A549 (cell line): ENCODE measurements at regions not wholly inside any gene's neighbourhood (a gene's known extent, or its start where the extent isn't known, plus 50 kb on each side); places are given as distances from the start of the nearest gene placed in this dataset.

Source experiments
- ATAC-seq, 2 experiments: fragments of 200-7000 bp in 1 of 2; fragments of >200 bp in 1 of 2; cut with Nextera tagmentation in 1 of 2; cut with Tn5 transposase in 1 of 2; 3 replicates each; pipeline versions ENCODE4 v1.8.0 to v1.9.1; 2018 to 2020; ENCODE audit warnings: mild to moderate bottlenecking in 1 of 2, moderate library complexity in 1 of 2
- CTCF ChIA-PET: fragments of 300-600 bp; sonication (Branson Sonifier 250); formaldehyde crosslinking; extraction: SDS; loops from one replicate; lab custom pipeline; 2021; ENCODE audit warnings: antibody characterized with exemption, inconsistent platforms; lab: Yijun Ruan, JAX
- POLR2A ChIA-PET: fragments of 350-600 bp; formaldehyde crosslinking; extraction: SDS; loops from one replicate; lab custom pipeline; 2021; ENCODE audit warnings: antibody characterized with exemption, inconsistent platforms; lab: Yijun Ruan, JAX
- DNase-seq, 2 experiments: peaks; one replicate each; pipeline versions ENCODE4 v3.0.0 to v3.0.0-alpha.2; 2011 to 2016; ENCODE audit warnings: low read depth in 1 of 2, low spot score in 1 of 2
- FAIRE-seq: peaks from 2 replicates; lab custom pipeline; 2011; peaks lifted over from hg19 to GRCh38; lab: Jason Lieb, UNC
- H3K27ac ChIP-seq, 2 experiments: fragments of >200 bp; sonication (Bioruptor Twin); formaldehyde crosslinking; 3 replicates each; pipeline ENCODE4 v1.5.1; 2016 to 2017
- H3K4me1 ChIP-seq: fragments of >200 bp; sonication (Bioruptor Twin); formaldehyde crosslinking; 3 replicates; pipeline ENCODE4 v1.6.1; 2016
- H3K4me2 ChIP-seq: fragments of >200 bp; sonication (Bioruptor Twin); formaldehyde crosslinking; 3 replicates; pipeline ENCODE4 v1.6.1; 2016
- H3K4me3 ChIP-seq: fragments of >200 bp; sonication (Bioruptor Twin); formaldehyde crosslinking; 3 replicates; pipeline ENCODE4 v1.5.1; 2016
- H3K9me3 ChIP-seq: fragments of >200 bp; sonication (Bioruptor Twin); formaldehyde crosslinking; 3 replicates; pipeline ENCODE4 v1.6.1; 2016
- CBX8 ChIP-seq: fragments of 200-600 bp; sonication (generic); IDR thresholded peaks from 2 replicates; pipeline ENCODE4 v1.6.1; 2016
- CHD4 ChIP-seq: fragments of 200-600 bp; sonication (generic); IDR thresholded peaks from 2 replicates; pipeline ENCODE4 v1.6.1; 2016; ENCODE audit warnings: antibody characterized with exemption, mild to moderate bottlenecking, borderline replicate concordance
- FOSB ChIP-seq: fragments of 250-450 bp; sonication (Bioruptor Pico); IDR thresholded peaks from 2 replicates; pipeline ENCODE4 v1.5.0; 2020; ENCODE audit warnings: mild to moderate bottlenecking, moderate library complexity
- FOSL2 ChIP-seq, 2 experiments: fragments of 450-650 bp in 1 of 2; fragments of >200 bp in 1 of 2; sonication (Bioruptor Twin) in 1 of 2; formaldehyde crosslinking; IDR thresholded peaks; 2 replicates each; pipeline versions ENCODE4 v1.5.0 to v1.6.1; 2016 to 2020; ENCODE audit warnings: mild to moderate bottlenecking in 1 of 2, moderate library complexity in 1 of 2
- HDAC2 ChIP-seq: fragments of 200-600 bp; sonication (generic); IDR thresholded peaks from 2 replicates; pipeline ENCODE4 v1.6.1; 2016
- HEYL ChIP-seq: fragments of 250-450 bp; sonication (Bioruptor Pico); IDR thresholded peaks from 2 replicates; pipeline ENCODE4 v1.8.0; 2021; ENCODE audit warnings: mild to moderate bottlenecking, moderate library complexity
- HOXA7 ChIP-seq: fragments of 250-450 bp; sonication (Bioruptor Pico); IDR thresholded peaks from 2 replicates; pipeline ENCODE4 v1.5.0; 2020; ENCODE audit warnings: mild to moderate bottlenecking, moderate library complexity
- JUN ChIP-seq, 2 experiments: fragments of >200 bp; sonication (Bioruptor Twin); formaldehyde crosslinking; IDR thresholded peaks; 2 replicates in 1 of 2; 3 replicates in 1 of 2; pipeline ENCODE4 v1.6.1; 2016 to 2017
- JUNB ChIP-seq: fragments of >200 bp; sonication (Bioruptor Twin); formaldehyde crosslinking; IDR thresholded peaks from 2 replicates; pipeline ENCODE4 v1.6.1; 2016
- KDM5A ChIP-seq: fragments of 200-600 bp; sonication (generic); IDR thresholded peaks from 2 replicates; pipeline ENCODE4 v1.6.1; 2016; ENCODE audit warnings: antibody characterized with exemption, mild to moderate bottlenecking
- MAFK ChIP-seq: fragments of 450-650 bp; IDR thresholded peaks from 2 replicates; pipeline ENCODE4 v1.6.1; 2014; ENCODE audit not compliant: partially characterized antibody
- NPAS2 ChIP-seq: fragments of 250-450 bp; sonication (Bioruptor Pico); IDR thresholded peaks from 2 replicates; pipeline ENCODE4 v1.8.0; 2022; ENCODE audit warnings: mild to moderate bottlenecking, moderate library complexity, borderline replicate concordance
- PHF8 ChIP-seq: fragments of 200-600 bp; sonication (generic); IDR thresholded peaks from 2 replicates; pipeline ENCODE4 v1.6.1; 2016; ENCODE audit warnings: low read depth, mild to moderate bottlenecking, antibody characterized with exemption, moderate library complexity, borderline replicate concordance
- POLR2A ChIP-seq: IDR thresholded peaks from 2 replicates; pipeline ENCODE4 v1.6.1; 2012; ENCODE audit warnings: mild to moderate bottlenecking, low read length
- RARB ChIP-seq: fragments of 250-450 bp; sonication (Bioruptor Pico); IDR thresholded peaks from 2 replicates; pipeline ENCODE4 v1.8.0; 2021; ENCODE audit warnings: mild to moderate bottlenecking, moderate library complexity
- SMC3 ChIP-seq: fragments of >200 bp; sonication (Bioruptor Twin); formaldehyde crosslinking; IDR thresholded peaks from 3 replicates; pipeline ENCODE4 v1.6.1; 2018; ENCODE audit warnings: inconsistent platforms
- ZC3H11A ChIP-seq: fragments of 450-650 bp; IDR thresholded peaks from 2 replicates; pipeline ENCODE4 v1.6.1; 2014; ENCODE audit warnings: antibody characterized with exemption, mild to moderate bottlenecking
- WGBS: methylation state at CpG from one replicate; pipeline ENCODE4 v1.1.6; 2017; ENCODE audit errors: missing lambda C conversion rate; 5-methylcytosine and 5-hydroxymethylcytosine counted together
- TF ChIP-seq, protein P1 (sequence below): fragments of 250-450 bp; sonication (Bioruptor Pico); IDR thresholded peaks from 2 replicates; pipeline ENCODE4 v1.5.0; 2020; ENCODE audit warnings: low read depth, mild to moderate bottlenecking, moderate library complexity
- TF ChIP-seq, protein P2 (sequence below): fragments of 150-350 bp; IDR thresholded peaks from 2 replicates; pipeline ENCODE4 v1.6.1; 2014; ENCODE audit warnings: low read depth, mild to moderate bottlenecking, low read length
- TF ChIP-seq, protein P3 (sequence below): IDR thresholded peaks from 2 replicates; pipeline ENCODE4 v1.6.1; 2012; ENCODE audit warnings: low read depth, borderline replicate concordance
- TF ChIP-seq, protein P4 (sequence below): IDR thresholded peaks from 2 replicates; pipeline ENCODE4 v1.6.1; 2012
- TF ChIP-seq, protein P5 (sequence below): fragments of >200 bp; sonication (Bioruptor Twin); formaldehyde crosslinking; IDR thresholded peaks from 3 replicates; pipeline ENCODE4 v1.6.1; 2016
- TF ChIP-seq, protein P6 (sequence below): fragments of 250-450 bp; sonication (Bioruptor Pico); IDR thresholded peaks from 2 replicates; pipeline ENCODE4 v1.5.0; 2021; ENCODE audit warnings: mild to moderate bottlenecking, moderate library complexity, borderline replicate concordance

DNA sequence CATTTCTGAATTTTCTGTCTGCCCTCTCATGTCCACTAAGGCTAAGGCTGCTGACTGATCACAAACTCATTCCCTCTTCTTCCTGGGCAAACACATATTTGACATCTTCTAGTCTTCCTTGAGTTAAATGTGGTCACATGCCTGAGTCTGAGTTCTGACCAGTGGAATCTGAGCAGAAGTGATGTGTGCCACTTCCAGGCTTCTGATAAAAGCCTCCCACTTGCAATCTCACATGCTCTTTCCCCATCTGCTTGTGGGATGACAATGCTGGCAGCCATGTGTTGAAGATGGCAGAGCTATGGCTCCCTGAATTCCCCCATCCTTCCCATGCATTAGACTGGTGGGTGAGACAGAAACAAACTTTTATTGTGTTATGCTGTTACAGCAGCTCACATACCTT is 149.9 kb upstream of the ZNF648 start:
- ATAC-seq (no peak), FAIRE-seq (no peak), DNase-seq (no peak)
- Histone ChIP-seq H3K9me3 (no peaks in the 10 kb centered on the region), H3K4me3 (no peak overlapping the region), H3K4me1 (no peaks in the 10 kb centered on the region)
- POLR2A ChIA-PET, result no interaction called here
- CTCF ChIA-PET, result interaction anchor here (1.3 kb wide), 1 partner anchor 68 kb away, joined by 3 read pairs; no protein-coding TSS in a partner anchor
- TF ChIP-seq JUN (IDR thresholded peaks at IDR 0.05) (no peak), SMC3 (no peak), RARB (CRISPR knock-in tag) (no peak), HDAC2 (no peak), NPAS2 (CRISPR knock-in tag) (no peak), KDM5A (no peak), HOXA7 (CRISPR knock-in tag) (no peak), PHF8 (no peak), POLR2A (no peak), CBX8 (no peak)
- TF ChIP-seq, protein P1, sequence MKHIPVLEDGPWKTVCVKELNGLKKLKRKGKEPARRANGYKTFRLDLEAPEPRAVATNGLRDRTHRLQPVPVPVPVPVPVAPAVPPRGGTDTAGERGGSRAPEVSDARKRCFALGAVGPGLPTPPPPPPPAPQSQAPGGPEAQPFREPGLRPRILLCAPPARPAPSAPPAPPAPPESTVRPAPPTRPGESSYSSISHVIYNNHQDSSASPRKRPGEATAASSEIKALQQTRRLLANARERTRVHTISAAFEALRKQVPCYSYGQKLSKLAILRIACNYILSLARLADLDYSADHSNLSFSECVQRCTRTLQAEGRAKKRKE, result no peak
- TF ChIP-seq, protein P2, sequence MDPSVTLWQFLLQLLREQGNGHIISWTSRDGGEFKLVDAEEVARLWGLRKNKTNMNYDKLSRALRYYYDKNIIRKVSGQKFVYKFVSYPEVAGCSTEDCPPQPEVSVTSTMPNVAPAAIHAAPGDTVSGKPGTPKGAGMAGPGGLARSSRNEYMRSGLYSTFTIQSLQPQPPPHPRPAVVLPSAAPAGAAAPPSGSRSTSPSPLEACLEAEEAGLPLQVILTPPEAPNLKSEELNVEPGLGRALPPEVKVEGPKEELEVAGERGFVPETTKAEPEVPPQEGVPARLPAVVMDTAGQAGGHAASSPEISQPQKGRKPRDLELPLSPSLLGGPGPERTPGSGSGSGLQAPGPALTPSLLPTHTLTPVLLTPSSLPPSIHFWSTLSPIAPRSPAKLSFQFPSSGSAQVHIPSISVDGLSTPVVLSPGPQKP, result no peak
- TF ChIP-seq, protein P3, sequence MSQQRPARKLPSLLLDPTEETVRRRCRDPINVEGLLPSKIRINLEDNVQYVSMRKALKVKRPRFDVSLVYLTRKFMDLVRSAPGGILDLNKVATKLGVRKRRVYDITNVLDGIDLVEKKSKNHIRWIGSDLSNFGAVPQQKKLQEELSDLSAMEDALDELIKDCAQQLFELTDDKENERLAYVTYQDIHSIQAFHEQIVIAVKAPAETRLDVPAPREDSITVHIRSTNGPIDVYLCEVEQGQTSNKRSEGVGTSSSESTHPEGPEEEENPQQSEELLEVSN, result no peak
- TF ChIP-seq, protein P4, sequence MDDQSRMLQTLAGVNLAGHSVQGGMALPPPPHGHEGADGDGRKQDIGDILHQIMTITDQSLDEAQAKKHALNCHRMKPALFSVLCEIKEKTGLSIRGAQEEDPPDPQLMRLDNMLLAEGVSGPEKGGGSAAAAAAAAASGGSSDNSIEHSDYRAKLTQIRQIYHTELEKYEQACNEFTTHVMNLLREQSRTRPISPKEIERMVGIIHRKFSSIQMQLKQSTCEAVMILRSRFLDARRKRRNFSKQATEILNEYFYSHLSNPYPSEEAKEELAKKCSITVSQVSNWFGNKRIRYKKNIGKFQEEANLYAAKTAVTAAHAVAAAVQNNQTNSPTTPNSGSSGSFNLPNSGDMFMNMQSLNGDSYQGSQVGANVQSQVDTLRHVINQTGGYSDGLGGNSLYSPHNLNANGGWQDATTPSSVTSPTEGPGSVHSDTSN, result no peak
- TF ChIP-seq, all 56 proteins: peak for 0
- Histone ChIP-seq H3K4me2 (no peak overlapping the region), H3K27ac (no peak overlapping the region)

DNA sequence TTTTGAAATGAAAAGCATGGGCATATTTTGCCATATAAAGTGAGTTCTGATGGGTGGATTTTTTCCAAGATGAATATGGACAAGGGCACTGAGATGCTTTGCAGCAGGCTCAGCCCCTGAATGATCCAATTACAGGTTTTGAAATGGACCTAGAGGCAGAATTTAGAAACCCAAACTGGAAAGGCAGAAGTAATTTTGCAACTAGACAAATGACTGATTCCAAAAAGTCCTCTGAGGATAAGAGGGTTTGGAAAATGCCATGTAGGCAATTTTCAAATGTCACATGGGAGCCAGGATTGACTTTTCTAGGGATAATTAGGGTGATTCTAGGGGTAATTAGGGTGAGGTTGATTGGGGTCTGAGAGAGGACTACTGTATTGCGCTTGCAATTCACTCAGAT is 148.9 kb upstream of the ZNF648 start:
- TF ChIP-seq, protein P5, sequence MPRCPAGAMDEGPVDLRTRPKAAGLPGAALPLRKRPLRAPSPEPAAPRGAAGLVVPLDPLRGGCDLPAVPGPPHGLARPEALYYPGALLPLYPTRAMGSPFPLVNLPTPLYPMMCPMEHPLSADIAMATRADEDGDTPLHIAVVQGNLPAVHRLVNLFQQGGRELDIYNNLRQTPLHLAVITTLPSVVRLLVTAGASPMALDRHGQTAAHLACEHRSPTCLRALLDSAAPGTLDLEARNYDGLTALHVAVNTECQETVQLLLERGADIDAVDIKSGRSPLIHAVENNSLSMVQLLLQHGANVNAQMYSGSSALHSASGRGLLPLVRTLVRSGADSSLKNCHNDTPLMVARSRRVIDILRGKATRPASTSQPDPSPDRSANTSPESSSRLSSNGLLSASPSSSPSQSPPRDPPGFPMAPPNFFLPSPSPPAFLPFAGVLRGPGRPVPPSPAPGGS, result no peak
- TF ChIP-seq HEYL (no peak), MAFK (peak; percentile 82)
- ATAC-seq, result no peak
- H3K4me2 ChIP-seq, result no peak overlapping the region
- POLR2A ChIA-PET, result no interaction called here
- no peak overlapping the region for H3K27ac ChIP-seq
- no peaks in the 10 kb centered on the region for H3K9me3 ChIP-seq
- FAIRE-seq, result no peak
- H3K4me3 ChIP-seq, result no peak overlapping the region
- no peak for DNase-seq
- WGBS, result 55% methylated on average over 1 of the region's 1 CpG
- CTCF ChIA-PET, result interaction anchor here (1.3 kb wide), 1 partner anchor 67 kb away, joined by 3 read pairs; no protein-coding TSS in a partner anchor
- H3K4me1 ChIP-seq, result no peaks in the 10 kb centered on the region

DNA sequence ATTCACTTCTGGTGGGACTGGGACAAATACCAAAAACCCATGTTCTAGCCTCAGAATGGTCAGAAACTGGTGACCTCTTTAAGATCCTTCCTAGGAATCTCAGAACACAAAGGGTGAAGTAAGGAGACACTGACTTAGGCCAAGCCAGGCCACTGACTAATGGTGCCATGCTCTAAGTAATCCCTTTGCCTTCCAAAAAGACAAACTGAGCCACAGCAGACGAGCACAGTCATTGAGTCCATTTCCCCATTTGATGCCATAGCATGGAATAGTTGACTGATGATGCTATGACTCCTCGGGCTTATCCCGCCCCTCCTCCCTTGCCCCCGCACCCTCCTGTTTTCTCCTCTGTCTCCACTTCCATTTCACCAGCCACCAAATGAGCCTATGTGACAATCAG is 145.8 kb upstream of the ZNF648 start:
- Histone ChIP-seq H3K4me3 (no peak overlapping the region), H3K4me1 (no peaks in the 10 kb centered on the region), H3K9me3 (no peaks in the 10 kb centered on the region), H3K27ac (no peak overlapping the region), H3K4me2 (no peak overlapping the region)
- no peak for FAIRE-seq
- 47% methylated on average over 4 of the region's 4 CpGs for WGBS
- no peak for DNase-seq
- ATAC-seq, result no peak
- CTCF ChIA-PET, result no interaction called here
- no peak for TF ChIP-seq JUNB
- TF ChIP-seq FOSB (CRISPR knock-in tag), result no peak
- TF ChIP-seq, protein P6, sequence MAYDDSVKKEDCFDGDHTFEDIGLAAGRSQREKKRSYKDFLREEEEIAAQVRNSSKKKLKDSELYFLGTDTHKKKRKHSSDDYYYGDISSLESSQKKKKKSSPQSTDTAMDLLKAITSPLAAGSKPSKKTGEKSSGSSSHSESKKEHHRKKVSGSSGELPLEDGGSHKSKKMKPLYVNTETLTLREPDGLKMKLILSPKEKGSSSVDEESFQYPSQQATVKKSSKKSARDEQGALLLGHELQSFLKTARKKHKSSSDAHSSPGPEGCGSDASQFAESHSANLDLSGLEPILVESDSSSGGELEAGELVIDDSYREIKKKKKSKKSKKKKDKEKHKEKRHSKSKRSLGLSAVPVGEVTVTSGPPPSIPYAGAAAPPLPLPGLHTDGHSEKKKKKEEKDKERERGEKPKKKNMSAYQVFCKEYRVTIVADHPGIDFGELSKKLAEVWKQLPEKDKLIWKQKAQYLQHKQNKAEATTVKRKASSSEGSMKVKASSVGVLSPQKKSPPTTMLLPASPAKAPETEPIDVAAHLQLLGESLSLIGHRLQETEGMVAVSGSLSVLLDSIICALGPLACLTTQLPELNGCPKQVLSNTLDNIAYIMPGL (CRISPR knock-in tag), result no peak
- no peak for TF ChIP-seq CHD4
- no peak for TF ChIP-seq ZC3H11A
- no peak for TF ChIP-seq SMC3
- TF ChIP-seq FOSL2 (IDR thresholded peaks at IDR 0.05), result no peak
- TF ChIP-seq FOSL2 (CRISPR knock-in tag; IDR thresholded peaks at IDR 0.05), result no peak
- POLR2A ChIA-PET, result no interaction called here
